ENCODE measurements at regions not wholly inside any gene's neighbourhood (a gene's known extent, or its start where the extent isn't known, plus 50 kb on each side); places are given as distances from the start of the nearest gene placed in this dataset.

GRCh38 chr10:71134732-71135211 lies 77.6 kb upstream of the UNC5B start:
- no peak overlapping the region for H3K27ac Mint-ChIP-seq

GRCh38 chr10:71135236-71135635 lies 77.1 kb upstream of the UNC5B start:
- Mint-ChIP-seq H3K36me3 (ENCODE audit: low read depth) (no peaks in the 10 kb centered on the region), H3K9me3 (no peaks in the 10 kb centered on the region), H3K4me3 (no peak overlapping the region), H3K4me1 (peaks cover 60% of the 10 kb centered on the region), H3K27ac (peak overlapping the region in 2 of 3 experiments; percentile 20 to 40), H3K27me3 (ENCODE audit: low read depth) (peaks cover 6% of the 10 kb centered on the region)
- TF ChIP-seq CTCF (IDR thresholded peaks at IDR 0.05; ENCODE audit: unreplicated experiment in 3 of 3) = no peak

More at GRCh38 chr10:71134732-71135211, 77.6 kb upstream of the UNC5B start:
- peaks cover 62% of the 10 kb centered on the region for H3K4me1 Mint-ChIP-seq
- H3K4me3 Mint-ChIP-seq = no peak overlapping the region
- TF ChIP-seq CTCF (IDR thresholded peaks at IDR 0.05; ENCODE audit: unreplicated experiment in 3 of 3) = no peak
- no peaks in the 10 kb centered on the region for H3K36me3 Mint-ChIP-seq (ENCODE audit: low read depth)
- H3K27me3 Mint-ChIP-seq (ENCODE audit: low read depth) = peaks cover 6% of the 10 kb centered on the region
- H3K9me3 Mint-ChIP-seq = no peaks in the 10 kb centered on the region

GRCh38 chr10:71136036-71136721 lies 76.2 kb upstream of the UNC5B start:
- peak overlapping the region in 1 of 3 experiments; percentile 1 for H3K4me3 Mint-ChIP-seq
- TF ChIP-seq CTCF (IDR thresholded peaks at IDR 0.05; ENCODE audit: unreplicated experiment in 3 of 3) = no peak
- H3K27ac Mint-ChIP-seq = peak overlapping the region in 2 of 3 experiments; percentile 44 to 79
- peaks cover 51% of the 10 kb centered on the region for H3K4me1 Mint-ChIP-seq
- no peaks in the 10 kb centered on the region for H3K9me3 Mint-ChIP-seq
- no peaks in the 10 kb centered on the region for H3K36me3 Mint-ChIP-seq (ENCODE audit: low read depth)
- H3K27me3 Mint-ChIP-seq (ENCODE audit: low read depth) = peaks cover 14% of the 10 kb centered on the region

GRCh38 chr10:71137701-71138100 lies 74.7 kb upstream of the UNC5B start:
- H3K27me3 Mint-ChIP-seq (ENCODE audit: low read depth) = peaks cover 15% of the 10 kb centered on the region
- no peak overlapping the region for H3K27ac Mint-ChIP-seq
- H3K9me3 Mint-ChIP-seq = no peaks in the 10 kb centered on the region
- H3K36me3 Mint-ChIP-seq (ENCODE audit: low read depth) = no peaks in the 10 kb centered on the region
- H3K4me3 Mint-ChIP-seq = no peak overlapping the region
- no peak for TF ChIP-seq CTCF (IDR thresholded peaks at IDR 0.05; ENCODE audit: unreplicated experiment in 3 of 3)
- H3K4me1 Mint-ChIP-seq = peaks cover 44% of the 10 kb centered on the region

GRCh38 chr10:71138166-71138830 lies 74.1 kb upstream of the UNC5B start:
- no peaks in the 10 kb centered on the region for H3K36me3 Mint-ChIP-seq (ENCODE audit: low read depth)
- H3K27ac Mint-ChIP-seq = peak overlapping the region in 1 of 3 experiments; percentile 2
- no peak for TF ChIP-seq CTCF (IDR thresholded peaks at IDR 0.05; ENCODE audit: unreplicated experiment in 3 of 3)
- no peaks in the 10 kb centered on the region for H3K9me3 Mint-ChIP-seq
- H3K4me1 Mint-ChIP-seq = peaks cover 40% of the 10 kb centered on the region
- H3K27me3 Mint-ChIP-seq (ENCODE audit: low read depth) = peaks cover 15% of the 10 kb centered on the region
- H3K4me3 Mint-ChIP-seq = no peak overlapping the region
